Fibroblast of the aortic adventitia (primary cell): ENCODE measurements at regions not wholly inside any gene's neighbourhood (a gene's known extent, or its start where the extent isn't known, plus 50 kb on each side); places are given as distances from the start of the nearest gene placed in this dataset. TPM values are rescaled to one million over a fixed set of nuclear protein-coding genes. Genes with fewer than 3 reads are reported as not detected.

Source experiments
- DNase-seq: peaks from one replicate; pipeline ENCODE4 v3.0.0-alpha.2; 2010; ENCODE audit warnings: low read depth
- H3K4me3 ChIP-seq: 2 replicates; pipeline ENCODE4 v1.5.1; 2011; ENCODE audit warnings: low read depth, mild to moderate bottlenecking, control low read depth, low read length, moderate library complexity
- CTCF ChIP-seq: IDR thresholded peaks from 2 replicates; pipeline ENCODE4 v1.5.1; 2011; ENCODE audit warnings: mild to moderate bottlenecking, low read length, control low read depth, inconsistent platforms; ENCODE audit not compliant: insufficient read depth
- small RNA-seq: library from RNA; depleted of rRNA; stranded (forward); fragments of <200 nt; gene quantifications from one replicate; pipeline ENCODE3, GENCODE V24; 2012

GRCh38 chr1:4854367-4854766, 200.0 kb downstream of the AJAP1 start:
- no peak for TF ChIP-seq CTCF
- no peak overlapping the region for H3K4me3 ChIP-seq
- DNase-seq, result no peak

- TF ChIP-seq CTCF, result no peak
- no peak for DNase-seq
- no peak overlapping the region for H3K4me3 ChIP-seq
These were observed 199.5 kb downstream of the AJAP1 start for GRCh38 chr1:4853904-4854303.

GRCh38 chr1:4851385-4852065, 197.1 kb downstream of the AJAP1 start:
- TF ChIP-seq CTCF, result no peak
- H3K4me3 ChIP-seq, result no peak overlapping the region
- DNase-seq, result no peak

- DNase-seq, result no peak
- no peak for TF ChIP-seq CTCF
- H3K4me3 ChIP-seq, result no peak overlapping the region
These were observed 194.0 kb downstream of the AJAP1 start for GRCh38 chr1:4848431-4848830.

DNA sequence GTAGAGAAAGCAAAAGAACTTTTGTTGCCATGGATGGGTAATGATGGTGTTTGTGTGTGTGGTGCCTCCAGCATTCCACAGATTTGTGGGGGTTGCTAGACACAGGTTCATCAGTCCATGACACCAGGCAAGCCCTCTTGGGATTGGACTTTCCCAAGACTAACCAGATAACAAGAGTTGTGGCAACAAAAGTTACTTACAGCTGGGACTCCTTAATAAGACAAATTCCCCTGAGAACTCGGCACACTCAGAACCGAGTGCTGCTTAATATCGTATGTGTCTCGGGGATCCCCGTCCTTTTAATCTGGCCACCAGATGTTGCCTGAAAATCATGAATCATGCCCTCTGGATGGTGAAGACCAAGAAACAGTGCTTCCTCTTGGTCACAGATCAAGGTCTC, 193.3 kb downstream of the AJAP1 start:
- DNase-seq, result no peak
- H3K4me3 ChIP-seq, result no peak overlapping the region
- no peak for TF ChIP-seq CTCF

Small RNAs in the stretch of these regions (small RNA-seq; reads per million reads assigned to genes)
- gene MIR4417, result not detected
